ENCODE measurements at regions not wholly inside any gene's neighbourhood (a gene's known extent, or its start where the extent isn't known, plus 50 kb on each side); places are given as distances from the start of the nearest gene placed in this dataset.

- H3K27me3 Mint-ChIP-seq (ENCODE audit: low read depth), result no peaks in the 10 kb centered on the region
- TF ChIP-seq CTCF (IDR thresholded peaks at IDR 0.05; ENCODE audit: unreplicated experiment in 3 of 3), result no peak
- H3K4me1 Mint-ChIP-seq, result peaks cover 10% of the 10 kb centered on the region
- no peak overlapping the region for H3K4me3 Mint-ChIP-seq
- H3K9me3 Mint-ChIP-seq, result no peaks in the 10 kb centered on the region
- no peaks in the 10 kb centered on the region for H3K36me3 Mint-ChIP-seq (ENCODE audit: low read depth)
- no peak overlapping the region for H3K27ac Mint-ChIP-seq
Measured at GRCh38 chr12:65647074-65647473, 177.2 kb upstream of the HMGA2 start.

GRCh38 chr12:65648461-65648860 is 175.8 kb upstream of the HMGA2 start:
- H3K27me3 Mint-ChIP-seq (ENCODE audit: low read depth), result no peaks in the 10 kb centered on the region
- no peak overlapping the region for H3K27ac Mint-ChIP-seq
- TF ChIP-seq CTCF (IDR thresholded peaks at IDR 0.05; ENCODE audit: unreplicated experiment in 3 of 3), result no peak
- no peaks in the 10 kb centered on the region for H3K36me3 Mint-ChIP-seq (ENCODE audit: low read depth)
- H3K4me3 Mint-ChIP-seq, result no peak overlapping the region
- H3K9me3 Mint-ChIP-seq, result no peaks in the 10 kb centered on the region
- H3K4me1 Mint-ChIP-seq, result peaks cover 5% of the 10 kb centered on the region

GRCh38 chr12:65649126-65649525 is 175.2 kb upstream of the HMGA2 start:
- H3K4me3 Mint-ChIP-seq, result no peak overlapping the region
- H3K27ac Mint-ChIP-seq, result no peak overlapping the region
- H3K4me1 Mint-ChIP-seq, result no peaks in the 10 kb centered on the region
- no peaks in the 10 kb centered on the region for H3K27me3 Mint-ChIP-seq (ENCODE audit: low read depth)
- TF ChIP-seq CTCF (IDR thresholded peaks at IDR 0.05; ENCODE audit: unreplicated experiment in 3 of 3), result no peak
- H3K9me3 Mint-ChIP-seq, result no peaks in the 10 kb centered on the region
- H3K36me3 Mint-ChIP-seq (ENCODE audit: low read depth), result no peaks in the 10 kb centered on the region

GRCh38 chr12:65651060-65651459 is 173.2 kb upstream of the HMGA2 start:
- H3K4me3 Mint-ChIP-seq, result no peak overlapping the region
- no peak overlapping the region for H3K27ac Mint-ChIP-seq
- no peaks in the 10 kb centered on the region for H3K9me3 Mint-ChIP-seq
- H3K4me1 Mint-ChIP-seq, result no peaks in the 10 kb centered on the region
- no peak for TF ChIP-seq CTCF (IDR thresholded peaks at IDR 0.05; ENCODE audit: unreplicated experiment in 3 of 3)
- no peaks in the 10 kb centered on the region for H3K36me3 Mint-ChIP-seq (ENCODE audit: low read depth)
- H3K27me3 Mint-ChIP-seq (ENCODE audit: low read depth), result no peaks in the 10 kb centered on the region

GRCh38 chr12:65653321-65653720 is 171.0 kb upstream of the HMGA2 start:
- Mint-ChIP-seq H3K4me3 (no peak overlapping the region), H3K9me3 (no peaks in the 10 kb centered on the region), H3K27me3 (ENCODE audit: low read depth) (no peaks in the 10 kb centered on the region), H3K27ac (no peak overlapping the region), H3K36me3 (ENCODE audit: low read depth) (no peaks in the 10 kb centered on the region), H3K4me1 (no peaks in the 10 kb centered on the region)
- TF ChIP-seq CTCF (IDR thresholded peaks at IDR 0.05; ENCODE audit: unreplicated experiment in 3 of 3), result no peak

GRCh38 chr12:65653946-65654629 is 170.2 kb upstream of the HMGA2 start:
- no peak overlapping the region for H3K4me3 Mint-ChIP-seq
- TF ChIP-seq CTCF (IDR thresholded peaks at IDR 0.05; ENCODE audit: unreplicated experiment in 3 of 3), result no peak
- no peaks in the 10 kb centered on the region for H3K27me3 Mint-ChIP-seq (ENCODE audit: low read depth)
- no peak overlapping the region for H3K27ac Mint-ChIP-seq
- H3K4me1 Mint-ChIP-seq, result no peaks in the 10 kb centered on the region
- H3K36me3 Mint-ChIP-seq (ENCODE audit: low read depth), result no peaks in the 10 kb centered on the region
- no peaks in the 10 kb centered on the region for H3K9me3 Mint-ChIP-seq

Data from nephron (organoid).